RWPE2 (cell line): ENCODE measurements at regions not wholly inside any gene's neighbourhood (a gene's known extent, or its start where the extent isn't known, plus 50 kb on each side); places are given as distances from the start of the nearest gene placed in this dataset.

ENCODE experiments used
- ATAC-seq: fragments of 200-7000 bp; cut with Tn5 transposase; 3 replicates; pipeline ENCODE4 v1.9.1; 2021; ENCODE audit warnings: low read depth
- DNase-seq: peaks from one replicate; pipeline ENCODE4 v3.0.0-alpha.2; 2020; ENCODE audit warnings: low spot score
- H3K27ac ChIP-seq: fragments of 450-650 bp; 2 replicates; pipeline ENCODE4 v1.5.1; 2017; ENCODE audit warnings: mild to moderate bottlenecking; ENCODE audit not compliant: poor library complexity, severe bottlenecking
- H3K27me3 ChIP-seq: fragments of 250-450 bp; sonication (Bioruptor Pico); 2 replicates; pipeline ENCODE4 v1.5.1; 2021; ENCODE audit warnings: mild to moderate bottlenecking, moderate library complexity; ENCODE audit not compliant: insufficient read depth, poor library complexity, severe bottlenecking
- H3K36me3 ChIP-seq: fragments of 250-450 bp; sonication (Bioruptor Pico); 2 replicates; pipeline ENCODE4 v1.5.1; 2020; ENCODE audit warnings: low read depth, mild to moderate bottlenecking, moderate library complexity
- H3K4me1 ChIP-seq: fragments of 250-450 bp; sonication (Bioruptor Pico); 2 replicates; pipeline ENCODE4 v1.5.1; 2021; ENCODE audit warnings: mild to moderate bottlenecking, moderate library complexity; ENCODE audit not compliant: insufficient read depth, poor library complexity, severe bottlenecking
- H3K4me3 ChIP-seq: fragments of 250-450 bp; sonication (Bioruptor Pico); 2 replicates; pipeline ENCODE4 v1.5.1; 2021; ENCODE audit warnings: mild to moderate bottlenecking, moderate library complexity; ENCODE audit not compliant: severe bottlenecking
- H3K9me3 ChIP-seq: fragments of 250-450 bp; sonication (Bioruptor Pico); 2 replicates; pipeline ENCODE4 v1.5.1; 2021; ENCODE audit warnings: mild to moderate bottlenecking, moderate library complexity; ENCODE audit not compliant: severe bottlenecking
- CTCF ChIP-seq: fragments of 450-650 bp; IDR thresholded peaks from one replicate; pipeline ENCODE4 v1.5.1; 2017; ENCODE audit warnings: mild to moderate bottlenecking, moderate library complexity; ENCODE audit not compliant: poor library complexity, severe bottlenecking

- Histone ChIP-seq H3K4me1 (no peaks in the 10 kb centered on the region), H3K4me3 (no peak overlapping the region), H3K27me3 (peaks cover 20% of the 10 kb centered on the region), H3K36me3 (no peaks in the 10 kb centered on the region), H3K9me3 (no peaks in the 10 kb centered on the region), H3K27ac (no peak overlapping the region)
- no peak for DNase-seq
- no peak for TF ChIP-seq CTCF
- ATAC-seq: no peak
Observed at GRCh38 chrX:137431693-137432488, 134.0 kb upstream of the ZIC3 start.

GRCh38 chrX:137430984-137431475 is 134.9 kb upstream of the ZIC3 start:
- no peak for TF ChIP-seq CTCF
- H3K27me3 ChIP-seq: peaks cover 20% of the 10 kb centered on the region

GRCh38 chrX:137430301-137430700 is 135.6 kb upstream of the ZIC3 start:
- Histone ChIP-seq H3K4me3 (no peak overlapping the region), H3K27me3 (peaks cover 20% of the 10 kb centered on the region)

More at GRCh38 chrX:137430984-137431475, 134.9 kb upstream of the ZIC3 start:
- Histone ChIP-seq H3K27ac (no peak overlapping the region), H3K9me3 (no peaks in the 10 kb centered on the region), H3K36me3 (no peaks in the 10 kb centered on the region), H3K4me1 (no peaks in the 10 kb centered on the region), H3K4me3 (no peak overlapping the region)
- DNase-seq: no peak
- ATAC-seq: no peak

GRCh38 chrX:137428766-137429591 is 136.9 kb upstream of the ZIC3 start:
- Histone ChIP-seq H3K27ac (no peak overlapping the region), H3K27me3 (peaks cover 20% of the 10 kb centered on the region), H3K36me3 (no peaks in the 10 kb centered on the region), H3K9me3 (no peaks in the 10 kb centered on the region), H3K4me1 (no peaks in the 10 kb centered on the region), H3K4me3 (no peak overlapping the region)
- no peak for TF ChIP-seq CTCF
- no peak for DNase-seq
- no peak for ATAC-seq

More at GRCh38 chrX:137430301-137430700, 135.6 kb upstream of the ZIC3 start:
- DNase-seq: no peak
- Histone ChIP-seq H3K36me3 (no peaks in the 10 kb centered on the region), H3K4me1 (no peaks in the 10 kb centered on the region), H3K9me3 (no peaks in the 10 kb centered on the region), H3K27ac (no peak overlapping the region)
- no peak for ATAC-seq
- no peak for TF ChIP-seq CTCF
